ENCODE measurements at regions not wholly inside any gene's neighbourhood (a gene's known extent, or its start where the extent isn't known, plus 50 kb on each side); places are given as distances from the start of the nearest gene placed in this dataset.

DNA sequence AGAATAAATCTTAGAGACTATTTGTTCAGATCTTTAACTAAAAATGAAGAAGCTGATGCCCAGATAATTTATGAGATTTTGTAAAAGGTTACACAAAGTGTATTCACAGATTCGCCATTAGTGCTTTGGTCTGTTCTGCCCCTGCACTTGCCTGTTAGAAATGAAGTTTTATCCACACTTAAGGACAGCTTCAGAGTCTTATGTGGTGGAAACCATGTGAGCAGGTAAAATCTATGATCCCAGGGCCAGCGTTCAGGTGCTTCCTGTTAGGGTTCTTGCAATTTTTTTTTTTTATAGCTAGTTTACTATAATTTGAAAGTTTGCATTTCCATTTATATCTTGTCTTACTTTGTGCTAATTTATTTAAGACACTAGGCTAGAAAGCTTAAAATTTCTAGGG, 561.6 kb downstream of the PRR16 start:
- BruUV-seq (replicated peaks) = no TSS peak
- ChIA-PET POLR2A (no interaction called here), CTCF (ENCODE audit: low intra/inter-chr PET ratio) (no interaction called here)
- DNase-seq (ENCODE audit: extremely low read depth in 1 of 4, low spot score in 3 of 4) (no peak), ATAC-seq (no peak), FAIRE-seq (no peak)
- H3K4me3 ChIP-seq = no peak overlapping the region
- no peaks in the 10 kb centered on the region for H3K27me3 ChIP-seq (ENCODE audit: control insufficient read depth in 2 of 2, insufficient read depth in 2 of 2, low read length in 2 of 2)
- 0% methylated on average over 2 of the region's 2 CpGs for WGBS (ENCODE audit: insufficient coverage, low coverage, missing lambda C conversion rate)
- no peaks in the 10 kb centered on the region for H4K20me1 ChIP-seq (replicated peaks; ENCODE audit: control insufficient read depth, insufficient read depth, low read length)
- H3K4me1 ChIP-seq (replicated peaks in 1 of 2; ENCODE audit: control insufficient read depth in 2 of 2, insufficient read depth in 2 of 2, low read length in 2 of 2) = no peaks in the 10 kb centered on the region
- no peak overlapping the region for H3K4me2 ChIP-seq (ENCODE audit: insufficient read depth, low read length)
- H3K27ac ChIP-seq (ENCODE audit: extremely low read depth, low read depth, low read length) = no peak overlapping the region
- no peaks in the 10 kb centered on the region for H3K9me3 ChIP-seq (replicated peaks; ENCODE audit: control insufficient read depth, insufficient read depth, low read depth, low read length)
- intact Hi-C loops (cut with micrococcal nuclease) = no loop called here
- H3K9ac ChIP-seq (ENCODE audit: insufficient read depth in 1 of 2, low read depth in 2 of 2, low read length in 2 of 2) = no peak overlapping the region
- H2AFZ ChIP-seq (ENCODE audit: low read depth, low read length) = no peak overlapping the region
- no peak for TF ChIP-seq MAFG (tag; conservative IDR thresholded peaks at IDR 0.05)
- TF ChIP-seq ZNF778 (CRISPR knock-in tag; IDR thresholded peaks at IDR 0.05) = no peak
- no peak for TF ChIP-seq CBFA2T3 (IDR thresholded peaks at IDR 0.05)
- no peak for TF ChIP-seq KDM4B (IDR thresholded peaks at IDR 0.05; ENCODE audit: borderline replicate concordance in 2 of 2, low read depth in 1 of 2)
- no peak for TF ChIP-seq ZNF174 (CRISPR knock-in tag; IDR thresholded peaks at IDR 0.05)
- no peak for TF ChIP-seq TRIM24 (IDR thresholded peaks at IDR 0.05)
- TF ChIP-seq, protein P1, sequence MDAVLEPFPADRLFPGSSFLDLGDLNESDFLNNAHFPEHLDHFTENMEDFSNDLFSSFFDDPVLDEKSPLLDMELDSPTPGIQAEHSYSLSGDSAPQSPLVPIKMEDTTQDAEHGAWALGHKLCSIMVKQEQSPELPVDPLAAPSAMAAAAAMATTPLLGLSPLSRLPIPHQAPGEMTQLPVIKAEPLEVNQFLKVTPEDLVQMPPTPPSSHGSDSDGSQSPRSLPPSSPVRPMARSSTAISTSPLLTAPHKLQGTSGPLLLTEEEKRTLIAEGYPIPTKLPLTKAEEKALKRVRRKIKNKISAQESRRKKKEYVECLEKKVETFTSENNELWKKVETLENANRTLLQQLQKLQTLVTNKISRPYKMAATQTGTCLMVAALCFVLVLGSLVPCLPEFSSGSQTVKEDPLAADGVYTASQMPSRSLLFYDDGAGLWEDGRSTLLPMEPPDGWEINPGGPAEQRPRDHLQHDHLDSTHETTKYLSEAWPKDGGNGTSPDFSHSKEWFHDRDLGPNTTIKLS (IDR thresholded peaks at IDR 0.05; ENCODE audit: borderline replicate concordance, low read depth) = no peak
- no peak for TF ChIP-seq NRF1 (conservative IDR thresholded peaks at IDR 0.05 in 1 of 2, IDR thresholded peaks at IDR 0.05 in 1 of 2)
- TF ChIP-seq, protein P2, sequence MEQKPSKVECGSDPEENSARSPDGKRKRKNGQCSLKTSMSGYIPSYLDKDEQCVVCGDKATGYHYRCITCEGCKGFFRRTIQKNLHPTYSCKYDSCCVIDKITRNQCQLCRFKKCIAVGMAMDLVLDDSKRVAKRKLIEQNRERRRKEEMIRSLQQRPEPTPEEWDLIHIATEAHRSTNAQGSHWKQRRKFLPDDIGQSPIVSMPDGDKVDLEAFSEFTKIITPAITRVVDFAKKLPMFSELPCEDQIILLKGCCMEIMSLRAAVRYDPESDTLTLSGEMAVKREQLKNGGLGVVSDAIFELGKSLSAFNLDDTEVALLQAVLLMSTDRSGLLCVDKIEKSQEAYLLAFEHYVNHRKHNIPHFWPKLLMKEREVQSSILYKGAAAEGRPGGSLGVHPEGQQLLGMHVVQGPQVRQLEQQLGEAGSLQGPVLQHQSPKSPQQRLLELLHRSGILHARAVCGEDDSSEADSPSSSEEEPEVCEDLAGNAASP (IDR thresholded peaks at IDR 0.05) = no peak
- no peak for TF ChIP-seq POLR2AphosphoS5 (IDR thresholded peaks at IDR 0.05; ENCODE audit: control insufficient read depth, insufficient read depth, low read depth, low read length)
- TF ChIP-seq, protein P3, sequence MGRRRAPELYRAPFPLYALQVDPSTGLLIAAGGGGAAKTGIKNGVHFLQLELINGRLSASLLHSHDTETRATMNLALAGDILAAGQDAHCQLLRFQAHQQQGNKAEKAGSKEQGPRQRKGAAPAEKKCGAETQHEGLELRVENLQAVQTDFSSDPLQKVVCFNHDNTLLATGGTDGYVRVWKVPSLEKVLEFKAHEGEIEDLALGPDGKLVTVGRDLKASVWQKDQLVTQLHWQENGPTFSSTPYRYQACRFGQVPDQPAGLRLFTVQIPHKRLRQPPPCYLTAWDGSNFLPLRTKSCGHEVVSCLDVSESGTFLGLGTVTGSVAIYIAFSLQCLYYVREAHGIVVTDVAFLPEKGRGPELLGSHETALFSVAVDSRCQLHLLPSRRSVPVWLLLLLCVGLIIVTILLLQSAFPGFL (CRISPR knock-in tag; IDR thresholded peaks at IDR 0.05) = no peak
- no peak for TF ChIP-seq EZH2 (IDR thresholded peaks at IDR 0.05; ENCODE audit: borderline replicate concordance, low read depth, low read length)
- H3K36me3 ChIP-seq (ENCODE audit: control insufficient read depth, insufficient read depth, low read length) = no peaks in the 10 kb centered on the region
- H3K79me2 ChIP-seq (ENCODE audit: control insufficient read depth, insufficient read depth, low read length) = no peaks in the 10 kb centered on the region
- H3K9me1 ChIP-seq (ENCODE audit: control insufficient read depth, insufficient read depth, low read length) = no peaks in the 10 kb centered on the region
- in situ Hi-C loops (cut with MboI) = no loop called here

All from K562 (cell line).